SU-DHL-6 (cell line): ENCODE measurements at regions not wholly inside any gene's neighbourhood (a gene's known extent, or its start where the extent isn't known, plus 50 kb on each side); places are given as distances from the start of the nearest gene placed in this dataset.

Source experiments
- EZH2phosphoT487 ChIP-seq: fragments of 200-600 bp; sonication (generic), shearing (Covaris generic); conservative IDR thresholded peaks from 2 replicates; pipeline ENCODE4 v1.6.1; 2018; ENCODE audit warnings: mild to moderate bottlenecking, antibody characterized with exemption, low read length, moderate library complexity, mixed read lengths
- TF ChIP-seq, protein P1 (sequence below): fragments of 200-600 bp; sonication (generic); IDR thresholded peaks from one replicate; pipeline ENCODE4 v1.5.1; 2017; ENCODE audit warnings: antibody characterized with exemption, mild to moderate bottlenecking, low read length, moderate library complexity; ENCODE audit not compliant: insufficient read depth, poor library complexity, severe bottlenecking

DNA sequence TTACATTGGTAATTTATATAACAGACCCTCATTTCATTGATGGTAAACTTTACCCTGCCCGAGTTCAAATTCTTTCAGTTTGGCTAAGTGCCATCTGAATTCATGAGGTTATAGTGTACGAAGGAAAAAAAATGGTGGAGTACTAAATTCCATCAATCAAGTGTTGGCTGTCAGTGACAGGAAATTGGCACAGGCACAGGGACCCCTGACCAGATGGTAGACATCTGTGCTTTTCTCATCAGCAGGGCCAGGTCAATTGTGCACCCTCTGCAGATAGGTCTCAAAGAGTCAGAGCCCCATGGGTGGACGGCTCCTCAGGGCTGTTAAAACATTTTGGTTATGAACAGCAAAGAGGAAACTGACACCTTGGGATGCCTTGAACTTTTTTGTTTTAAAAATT is 439.2 kb downstream of the SETBP1 start:
- TF ChIP-seq, protein P1, sequence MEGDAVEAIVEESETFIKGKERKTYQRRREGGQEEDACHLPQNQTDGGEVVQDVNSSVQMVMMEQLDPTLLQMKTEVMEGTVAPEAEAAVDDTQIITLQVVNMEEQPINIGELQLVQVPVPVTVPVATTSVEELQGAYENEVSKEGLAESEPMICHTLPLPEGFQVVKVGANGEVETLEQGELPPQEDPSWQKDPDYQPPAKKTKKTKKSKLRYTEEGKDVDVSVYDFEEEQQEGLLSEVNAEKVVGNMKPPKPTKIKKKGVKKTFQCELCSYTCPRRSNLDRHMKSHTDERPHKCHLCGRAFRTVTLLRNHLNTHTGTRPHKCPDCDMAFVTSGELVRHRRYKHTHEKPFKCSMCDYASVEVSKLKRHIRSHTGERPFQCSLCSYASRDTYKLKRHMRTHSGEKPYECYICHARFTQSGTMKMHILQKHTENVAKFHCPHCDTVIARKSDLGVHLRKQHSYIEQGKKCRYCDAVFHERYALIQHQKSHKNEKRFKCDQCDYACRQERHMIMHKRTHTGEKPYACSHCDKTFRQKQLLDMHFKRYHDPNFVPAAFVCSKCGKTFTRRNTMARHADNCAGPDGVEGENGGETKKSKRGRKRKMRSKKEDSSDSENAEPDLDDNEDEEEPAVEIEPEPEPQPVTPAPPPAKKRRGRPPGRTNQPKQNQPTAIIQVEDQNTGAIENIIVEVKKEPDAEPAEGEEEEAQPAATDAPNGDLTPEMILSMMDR = no peak
- TF ChIP-seq EZH2phosphoT487 = no peak
